ENCODE measurements at regions not wholly inside any gene's neighbourhood (a gene's known extent, or its start where the extent isn't known, plus 50 kb on each side); places are given as distances from the start of the nearest gene placed in this dataset.
A peak's percentile ranks its signal among the peaks of the same experiment; 100 is the strongest.

- DNase-seq (ENCODE audit: low read depth): peak; percentile 4
Observed at GRCh38 chr6:95243053-95243452, 334.3 kb upstream of the MANEA start.

GRCh38 chr6:95244751-95245150, 332.6 kb upstream of the MANEA start:
- no peak for DNase-seq (ENCODE audit: low read depth)

DNA sequence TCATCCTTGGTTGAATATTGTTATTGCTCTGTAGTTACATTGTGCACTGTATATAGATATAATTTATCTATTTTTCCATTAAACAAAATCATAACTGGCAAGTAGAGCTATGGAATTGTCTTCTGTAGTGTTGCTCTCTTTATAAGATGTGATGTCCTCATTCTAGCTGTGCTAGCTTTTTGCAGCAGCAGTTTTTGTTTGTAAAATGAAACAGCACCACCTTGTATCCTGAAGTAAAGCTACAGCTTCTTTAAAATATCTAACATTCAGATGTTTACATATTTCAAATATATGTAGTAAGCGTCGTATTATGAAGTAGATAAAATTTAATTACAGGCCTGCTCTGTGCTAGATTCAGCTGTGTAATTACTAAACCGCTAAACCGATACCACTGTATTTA, 328.8 kb upstream of the MANEA start:
- no peak for DNase-seq (ENCODE audit: low read depth)

GRCh38 chr6:95249175-95249574, 328.2 kb upstream of the MANEA start:
- peak; percentile 4 for DNase-seq (ENCODE audit: low read depth)

- DNase-seq (ENCODE audit: low read depth): no peak
Observed at GRCh38 chr6:95249661-95250060, 327.7 kb upstream of the MANEA start.

- DNase-seq (ENCODE audit: low read depth): no peak
Observed at GRCh38 chr6:95263840-95264239, 313.5 kb upstream of the MANEA start.

DNA sequence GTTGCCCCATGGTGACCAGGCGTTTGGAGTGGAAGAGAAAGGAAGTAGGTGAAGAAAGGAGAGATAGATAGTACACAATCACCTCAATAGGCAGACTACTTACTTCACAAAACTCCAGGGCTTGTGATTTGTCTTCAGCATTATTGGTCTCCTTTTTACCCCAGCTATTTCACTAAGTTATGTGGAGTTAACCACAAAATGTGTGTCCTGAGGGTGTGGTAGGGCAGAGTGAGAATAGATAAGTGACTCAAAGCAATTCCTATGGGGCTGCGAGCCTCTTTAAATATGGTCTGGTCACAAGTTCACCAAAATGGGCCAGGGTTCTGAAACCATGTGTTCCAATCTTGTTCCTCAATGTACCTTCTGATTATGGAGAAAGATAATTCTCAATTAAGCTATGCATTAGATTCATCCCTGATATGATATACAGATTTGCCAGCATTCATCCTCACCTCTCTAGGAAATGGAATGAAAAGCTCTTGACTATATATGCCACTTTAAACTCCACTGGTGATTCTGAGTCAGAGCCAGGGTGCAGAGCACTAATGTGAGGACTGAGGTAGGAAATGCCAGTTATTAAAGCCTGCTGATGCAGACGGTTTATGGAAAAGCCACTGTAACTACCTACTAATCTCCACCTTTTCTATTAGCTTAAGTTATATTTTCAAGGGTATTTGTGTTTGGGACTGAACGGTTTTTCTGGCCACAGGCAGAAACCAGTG, 310.6 kb upstream of the MANEA start:
- DNase-seq (ENCODE audit: low read depth): no peak

DNA sequence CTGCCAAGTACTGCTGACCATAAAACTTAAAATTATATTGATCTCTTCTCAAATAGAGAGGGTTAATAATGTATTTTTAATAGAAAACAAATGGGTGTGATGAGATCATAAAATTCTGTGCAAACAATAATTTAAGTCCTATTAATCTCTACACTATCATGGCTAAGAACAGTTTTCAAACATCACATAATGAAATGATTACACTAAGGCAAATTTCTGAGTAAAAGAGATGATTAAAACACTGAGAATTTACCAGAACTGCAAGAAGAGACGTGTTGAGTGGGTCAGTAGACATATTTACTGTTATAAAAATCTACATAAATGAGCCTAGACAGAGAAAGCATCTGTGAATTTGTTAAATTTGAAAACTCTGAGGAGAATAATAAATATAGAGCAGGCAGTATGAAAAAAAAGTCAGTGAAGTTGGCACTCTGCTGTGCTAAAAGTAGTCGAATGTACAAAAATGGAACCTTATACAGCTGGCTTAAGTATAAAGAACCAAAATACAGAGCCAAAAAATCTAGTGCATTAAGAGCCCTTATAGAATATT, 302.6 kb upstream of the MANEA start:
- DNase-seq (ENCODE audit: low read depth): no peak

DNA sequence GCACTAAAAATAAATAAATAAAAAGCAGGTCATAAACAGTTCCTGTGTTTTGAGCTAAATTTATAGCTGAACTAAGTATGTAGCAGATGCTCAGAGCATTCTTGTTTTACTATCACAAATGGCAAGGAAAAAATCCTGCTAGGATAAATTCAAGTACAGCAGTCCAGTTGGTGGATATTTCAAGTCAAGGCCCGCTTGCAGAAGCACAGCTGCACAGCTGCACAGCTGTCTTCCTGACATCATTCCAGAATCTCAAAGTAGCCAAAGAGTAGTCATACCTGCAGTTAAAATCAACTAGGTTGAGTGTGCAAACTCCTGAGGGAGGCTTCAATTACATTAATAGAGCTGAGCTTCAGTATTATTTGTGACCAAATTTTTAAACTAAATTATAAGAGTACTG, 297.7 kb upstream of the MANEA start:
- no peak for DNase-seq (ENCODE audit: low read depth)

- DNase-seq (ENCODE audit: low read depth): no peak
Observed at GRCh38 chr6:95280686-95281273, 296.6 kb upstream of the MANEA start.

DNA sequence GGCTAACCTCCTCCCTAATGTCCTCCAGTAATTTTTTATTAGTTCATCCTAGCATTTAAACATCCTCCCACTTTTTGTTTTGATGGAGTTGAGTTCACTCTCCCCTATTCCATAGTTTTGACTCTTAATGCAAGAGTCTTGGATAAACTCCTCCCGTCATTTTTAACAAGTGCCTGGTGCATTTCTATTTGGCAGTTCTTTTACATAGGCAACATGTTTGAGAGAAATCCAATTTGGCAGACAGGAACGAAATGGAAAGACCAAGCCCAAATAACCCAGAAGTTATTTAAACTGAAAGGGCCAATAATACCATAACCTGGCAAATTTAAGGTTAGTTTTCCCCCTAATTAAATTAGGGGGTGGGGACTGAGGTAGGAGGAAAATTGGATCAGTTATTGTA, 291.5 kb upstream of the MANEA start:
- no peak for DNase-seq (ENCODE audit: low read depth)

DNA sequence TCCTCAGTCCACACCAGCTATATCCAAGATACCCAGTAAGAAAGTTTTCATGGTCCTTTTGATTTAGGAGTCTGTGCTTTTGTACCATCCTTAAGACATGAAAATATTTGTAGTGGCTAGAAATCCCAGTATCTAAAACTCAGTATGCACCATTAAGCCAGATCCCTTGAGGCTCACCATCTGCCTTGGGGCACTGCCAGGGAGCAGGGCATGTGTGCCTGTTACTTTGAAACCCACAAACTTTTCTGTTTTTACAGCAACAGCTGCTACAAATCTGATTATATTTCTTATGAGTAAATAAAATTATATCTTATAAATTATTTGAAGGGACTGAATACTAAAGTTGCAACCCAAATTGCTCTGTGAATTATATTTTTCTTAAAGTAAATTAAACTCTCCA, 290.5 kb upstream of the MANEA start:
- DNase-seq (ENCODE audit: low read depth): no peak

DNA sequence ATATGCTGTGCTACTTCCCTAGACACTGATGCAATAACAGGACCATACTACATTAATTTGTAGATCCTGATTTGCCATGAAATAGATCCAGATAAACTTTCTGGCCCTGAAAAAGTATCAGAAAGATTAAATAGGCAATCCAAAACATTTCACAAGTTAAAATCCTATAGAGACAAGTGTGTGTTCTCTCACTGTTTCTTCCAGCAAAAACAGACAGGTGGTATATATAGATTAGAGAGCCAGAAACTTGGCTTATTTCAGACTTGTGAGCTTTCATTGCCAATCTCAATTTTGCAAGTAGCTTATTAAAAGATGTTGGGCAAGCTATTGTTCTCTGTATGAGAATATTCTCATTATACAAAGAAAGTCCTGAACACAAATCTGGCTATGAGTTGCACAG, 289.1 kb upstream of the MANEA start:
- no peak for DNase-seq (ENCODE audit: low read depth)

- DNase-seq (ENCODE audit: low read depth): no peak
Observed at GRCh38 chr6:95292011-95292410, 285.3 kb upstream of the MANEA start.

GRCh38 chr6:95293257-95293656, 284.1 kb upstream of the MANEA start:
- DNase-seq (ENCODE audit: low read depth): no peak

DNA sequence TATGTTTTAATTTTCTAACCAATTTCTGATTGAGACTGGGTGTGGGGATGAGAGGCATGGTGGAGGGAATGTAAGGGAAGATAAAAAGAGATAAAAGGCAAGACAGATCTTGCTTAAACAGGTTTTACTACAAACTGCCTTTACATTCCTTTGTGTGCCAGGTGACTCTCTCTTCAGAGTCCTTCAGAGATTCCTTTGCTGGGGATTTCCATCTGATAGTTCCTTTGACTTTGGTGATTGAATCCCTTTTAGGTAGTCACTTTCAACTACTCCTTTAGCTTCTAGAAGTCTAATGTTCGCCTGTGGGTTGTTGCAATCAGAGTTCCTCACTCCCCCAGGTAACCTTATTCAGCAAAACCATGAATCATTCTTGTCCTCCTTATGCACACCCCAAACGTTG, 283.3 kb upstream of the MANEA start:
- DNase-seq (ENCODE audit: low read depth): no peak

DNA sequence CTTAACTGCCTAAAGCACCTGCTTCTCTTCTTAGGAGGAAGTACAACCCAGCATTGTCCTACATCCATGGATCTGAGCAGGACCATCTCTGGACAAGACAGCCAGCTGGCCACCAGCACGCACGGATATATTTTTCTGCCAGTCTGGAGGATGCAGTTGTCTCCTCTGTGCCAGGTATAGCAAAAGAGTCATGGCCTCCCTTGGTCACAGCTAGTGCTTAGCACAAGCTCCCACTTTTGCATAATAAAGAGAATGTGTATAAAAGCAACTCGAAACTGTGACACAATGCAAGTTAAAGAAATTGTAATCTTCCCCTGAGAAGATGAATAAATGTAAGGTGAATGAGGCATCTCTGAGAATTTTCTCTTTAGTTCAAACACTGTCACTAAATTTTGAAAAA, 267.8 kb upstream of the MANEA start:
- DNase-seq (ENCODE audit: low read depth): no peak

- DNase-seq (ENCODE audit: low read depth): no peak
Observed at GRCh38 chr6:95318137-95318536, 259.2 kb upstream of the MANEA start.

DNA sequence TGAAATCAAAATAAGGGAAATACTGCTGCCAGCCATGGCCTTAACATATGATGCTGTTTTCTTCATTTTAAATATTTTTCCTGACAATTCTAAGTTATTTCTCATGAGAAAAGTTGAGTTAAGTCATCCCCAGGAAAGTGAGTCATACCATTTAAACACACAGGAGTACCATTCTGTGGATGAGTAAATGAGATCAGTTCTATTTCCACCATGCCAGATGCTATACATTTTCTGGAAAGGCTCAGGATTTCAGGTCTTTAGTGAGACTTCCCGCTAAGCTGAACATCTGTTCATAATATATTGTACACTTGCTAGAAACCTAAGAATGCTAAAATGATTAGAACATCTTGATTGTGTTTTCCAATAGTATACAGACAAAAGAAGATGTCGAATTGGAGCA, 256.2 kb upstream of the MANEA start:
- DNase-seq (ENCODE audit: low read depth): peak; percentile 5

- no peak for DNase-seq (ENCODE audit: low read depth)
Observed at GRCh38 chr6:95325916-95326315, 251.4 kb upstream of the MANEA start.

DNA sequence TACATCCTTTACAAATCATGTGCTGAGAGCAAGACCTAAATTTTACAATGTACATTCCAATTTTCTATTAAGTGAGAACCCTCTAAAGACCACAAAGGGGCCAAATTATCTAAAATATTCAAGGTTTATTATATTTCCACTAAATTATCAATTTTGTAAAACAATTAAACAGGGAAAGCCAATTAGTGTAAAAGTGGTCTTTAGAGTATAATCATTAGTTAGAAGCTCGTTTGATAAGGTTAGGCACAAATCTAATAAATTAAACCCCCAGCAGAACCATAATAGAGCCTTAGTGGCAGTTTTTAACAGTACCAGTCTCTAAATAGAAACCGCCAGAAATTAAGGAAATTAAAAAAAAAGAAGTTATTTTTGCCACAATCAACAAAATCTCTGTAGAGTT, 249.1 kb upstream of the MANEA start:
- DNase-seq (ENCODE audit: low read depth): no peak

GRCh38 chr6:95352064-95352795, 225.1 kb upstream of the MANEA start:
- peak; percentile 1 for DNase-seq (ENCODE audit: low read depth)

DNA sequence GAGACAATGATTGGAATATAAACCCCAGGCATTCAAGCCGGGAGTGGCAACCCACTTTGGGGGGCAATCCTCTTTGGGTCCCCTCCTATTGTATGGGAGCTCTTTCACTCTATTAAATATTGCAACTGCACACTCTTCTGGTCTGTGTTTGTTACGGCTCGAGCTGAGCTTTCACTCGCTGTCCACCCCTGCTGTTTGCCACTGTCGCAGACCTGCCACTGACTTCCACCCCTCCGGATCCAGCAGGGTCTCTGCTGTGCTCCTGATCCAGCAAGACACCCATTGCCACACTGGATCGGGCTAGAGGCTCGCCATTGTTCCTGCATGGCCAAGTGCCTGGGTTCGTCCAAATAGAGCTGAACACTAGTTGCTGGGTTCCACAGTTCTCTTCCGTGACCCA, 222.8 kb upstream of the MANEA start:
- no peak for DNase-seq (ENCODE audit: low read depth)

All from non-pigmented ciliary epithelial cell (primary cell).